ENCODE measurements at regions not wholly inside any gene's neighbourhood (a gene's known extent, or its start where the extent isn't known, plus 50 kb on each side); places are given as distances from the start of the nearest gene placed in this dataset.

- no peak for TF ChIP-seq POLR2A (IDR thresholded peaks at IDR 0.05)
- TF ChIP-seq CTCF (IDR thresholded peaks at IDR 0.05) = no peak
- intact Hi-C loops (cut with DNase I) = no loop called here
Observed at GRCh38 chr11:119903821-119904220, 174.8 kb upstream of the NECTIN1 start.

GRCh38 chr11:119903389-119903788, 174.4 kb upstream of the NECTIN1 start:
- Histone ChIP-seq H3K36me3 (no peaks in the 10 kb centered on the region), H3K9me3 (no peaks in the 10 kb centered on the region), H3K27ac (no peak overlapping the region), H3K4me1 (peaks cover 0 to 8% (median 0%) of the 10 kb centered on the region in 12 donors), H3K4me3 (no peak overlapping the region), H3K27me3 (peaks cover 0 to 10% (median 0%) of the 10 kb centered on the region in 9 donors)
- no peak for TF ChIP-seq POLR2A (IDR thresholded peaks at IDR 0.05)
- no peak for TF ChIP-seq CTCF (IDR thresholded peaks at IDR 0.05)
- WGBS, 4 donors = 68 to 88% (median 86%) methylated on average over 5 of the region's 5 CpGs
- intact Hi-C loops (cut with DNase I) = no loop called here
- ATAC-seq (no peak), DNase-seq (no peak)

More at GRCh38 chr11:119903821-119904220, 174.8 kb upstream of the NECTIN1 start:
- Histone ChIP-seq H3K4me1 (peaks cover 0 to 8% (median 0%) of the 10 kb centered on the region in 12 donors), H3K27ac (no peak overlapping the region), H3K4me3 (no peak overlapping the region), H3K36me3 (no peaks in the 10 kb centered on the region), H3K9me3 (no peaks in the 10 kb centered on the region), H3K27me3 (peaks cover 0 to 10% (median 0%) of the 10 kb centered on the region in 9 donors)
- WGBS, 4 donors = 81 to 92% (median 85%) methylated on average over 8 of the region's 8 CpGs
- no peak for ATAC-seq
- DNase-seq = no peak

GRCh38 chr11:119902656-119903231, 173.7 kb upstream of the NECTIN1 start:
- DNase-seq (no peak), ATAC-seq (no peak)
- Histone ChIP-seq H3K9me3 (no peaks in the 10 kb centered on the region), H3K4me3 (no peak overlapping the region), H3K36me3 (no peaks in the 10 kb centered on the region), H3K27me3 (peaks cover 0 to 10% (median 0%) of the 10 kb centered on the region in 9 donors), H3K27ac (no peak overlapping the region), H3K4me1 (peaks cover 0 to 12% (median 0%) of the 10 kb centered on the region in 12 donors)
- WGBS, 4 donors = 76 to 84% (median 82%) methylated on average over 9 of the region's 9 CpGs
- intact Hi-C loops (cut with DNase I) = no loop called here
- TF ChIP-seq POLR2A (IDR thresholded peaks at IDR 0.05) (no peak), CTCF (IDR thresholded peaks at IDR 0.05) (no peak)

GRCh38 chr11:119901657-119902577, 172.9 kb upstream of the NECTIN1 start:
- Histone ChIP-seq H3K9me3 (no peaks in the 10 kb centered on the region), H3K4me3 (no peak overlapping the region), H3K36me3 (no peaks in the 10 kb centered on the region), H3K27me3 (peaks cover 0 to 7% (median 0%) of the 10 kb centered on the region in 9 donors), H3K27ac (no peak overlapping the region), H3K4me1 (peaks cover 0 to 9% (median 0%) of the 10 kb centered on the region in 12 donors)
- 81 to 87% (median 86%) methylated on average over 4 to 5 of the region's 5 CpGs for WGBS, 4 donors
- no peak for TF ChIP-seq POLR2A (IDR thresholded peaks at IDR 0.05)
- TF ChIP-seq CTCF (IDR thresholded peaks at IDR 0.05) = no peak
- ATAC-seq = no peak
- intact Hi-C loops (cut with DNase I) = no loop called here
- DNase-seq = no peak
